Loucy (cell line): ENCODE measurements at regions not wholly inside any gene's neighbourhood (a gene's known extent, or its start where the extent isn't known, plus 50 kb on each side); places are given as distances from the start of the nearest gene placed in this dataset.

ENCODE experiments used
- H2AFZ ChIP-seq: fragments of 200-600 bp; sonication (generic); 2 replicates; pipeline ENCODE4 v1.6.0; 2016; ENCODE audit warnings: antibody characterized with exemption, mild to moderate bottlenecking, low read length, moderate library complexity
- H3F3A ChIP-seq: fragments of 200-600 bp; 2 replicates; pipeline ENCODE4 v1.6.0; 2016; ENCODE audit warnings: antibody characterized with exemption, low read depth, mild to moderate bottlenecking
- H3K27me3 ChIP-seq: fragments of 200-600 bp; sonication (generic); 2 replicates; pipeline ENCODE4 v1.6.1; 2014; ENCODE audit warnings: low read length, mild to moderate bottlenecking; ENCODE audit not compliant: insufficient read depth, poor library complexity, severe bottlenecking
- H3K36me3 ChIP-seq: fragments of 200-600 bp; sonication (generic); 2 replicates; pipeline ENCODE4 v1.6.1; 2016; ENCODE audit warnings: low read length; ENCODE audit not compliant: insufficient read depth
- H3K4me1 ChIP-seq: fragments of 200-600 bp; sonication (generic); 2 replicates; pipeline ENCODE4 v1.5.1; 2014; ENCODE audit warnings: low read length, mild to moderate bottlenecking; ENCODE audit not compliant: insufficient read depth, poor library complexity, severe bottlenecking
- H3K4me2 ChIP-seq: fragments of 200-600 bp; sonication (generic); 2 replicates; pipeline ENCODE4 v1.6.0; 2014; ENCODE audit warnings: antibody characterized with exemption, low read length, low read depth, mild to moderate bottlenecking; ENCODE audit not compliant: poor library complexity, severe bottlenecking
- H3K4me3 ChIP-seq: fragments of 200-600 bp; sonication (generic); 2 replicates; pipeline ENCODE4 v1.5.1; 2014; ENCODE audit warnings: low read length, mild to moderate bottlenecking, mixed read lengths; ENCODE audit not compliant: poor library complexity, severe bottlenecking
- H3K79me2 ChIP-seq: fragments of 200-600 bp; sonication (generic); 2 replicates; pipeline ENCODE4 v1.6.1; 2014; ENCODE audit warnings: low read length; ENCODE audit not compliant: insufficient read depth
- H3K9ac ChIP-seq: fragments of 200-600 bp; sonication (generic); 2 replicates; pipeline ENCODE4 v1.6.0; 2014; ENCODE audit warnings: mild to moderate bottlenecking, low read depth, low read length, moderate library complexity; ENCODE audit not compliant: poor library complexity, severe bottlenecking
- H3K9me2 ChIP-seq: fragments of 200-600 bp; sonication (generic); replicated peaks from 2 replicates; pipeline ENCODE4 v1.6.1; 2016; ENCODE audit warnings: low read depth, low read length, mixed read lengths
- H3K9me3 ChIP-seq: fragments of 200-600 bp; sonication (generic); 2 replicates; pipeline ENCODE4 v1.6.1; 2014; ENCODE audit warnings: mild to moderate bottlenecking, antibody characterized with exemption, low read length, low read depth; ENCODE audit not compliant: insufficient read depth
- H4K20me1 ChIP-seq: fragments of 200-600 bp; sonication (generic); 2 replicates; pipeline ENCODE4 v1.6.0; 2014; ENCODE audit warnings: antibody characterized with exemption, low read length, mild to moderate bottlenecking; ENCODE audit not compliant: insufficient read depth, poor library complexity, severe bottlenecking
- EZH2phosphoT487 ChIP-seq: fragments of 200-600 bp; IDR thresholded peaks from 2 replicates; pipeline ENCODE4 v1.6.1; 2018; ENCODE audit warnings: antibody characterized with exemption, mild to moderate bottlenecking, moderate library complexity, borderline replicate concordance
- TF ChIP-seq, protein P1 (sequence below): fragments of 200-600 bp; sonication (generic); conservative IDR thresholded peaks from 2 replicates; pipeline ENCODE4 v1.5.1; 2014; ENCODE audit warnings: mild to moderate bottlenecking, antibody characterized with exemption, low read length

DNA sequence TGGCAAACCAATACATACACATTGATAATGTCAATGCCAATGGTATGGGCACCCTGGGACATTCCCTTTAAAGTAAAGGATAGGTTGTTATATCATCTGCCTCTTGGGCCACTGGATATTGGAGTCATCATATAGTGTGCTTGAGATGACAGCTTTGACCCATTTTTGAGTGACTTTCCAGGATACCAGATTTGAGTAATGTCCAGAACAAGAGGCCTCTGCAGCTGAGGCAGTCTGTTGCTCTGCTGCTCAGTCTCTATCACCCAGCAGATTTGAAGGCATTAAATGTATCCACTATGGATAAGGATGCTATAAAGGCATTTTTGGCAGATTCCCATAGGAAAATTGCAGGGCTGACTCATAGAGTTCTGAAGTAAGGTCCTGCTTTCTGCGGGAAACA is 525.6 kb upstream of the SEMA6A start:
- TF ChIP-seq EZH2phosphoT487: no peak
- TF ChIP-seq, protein P1, sequence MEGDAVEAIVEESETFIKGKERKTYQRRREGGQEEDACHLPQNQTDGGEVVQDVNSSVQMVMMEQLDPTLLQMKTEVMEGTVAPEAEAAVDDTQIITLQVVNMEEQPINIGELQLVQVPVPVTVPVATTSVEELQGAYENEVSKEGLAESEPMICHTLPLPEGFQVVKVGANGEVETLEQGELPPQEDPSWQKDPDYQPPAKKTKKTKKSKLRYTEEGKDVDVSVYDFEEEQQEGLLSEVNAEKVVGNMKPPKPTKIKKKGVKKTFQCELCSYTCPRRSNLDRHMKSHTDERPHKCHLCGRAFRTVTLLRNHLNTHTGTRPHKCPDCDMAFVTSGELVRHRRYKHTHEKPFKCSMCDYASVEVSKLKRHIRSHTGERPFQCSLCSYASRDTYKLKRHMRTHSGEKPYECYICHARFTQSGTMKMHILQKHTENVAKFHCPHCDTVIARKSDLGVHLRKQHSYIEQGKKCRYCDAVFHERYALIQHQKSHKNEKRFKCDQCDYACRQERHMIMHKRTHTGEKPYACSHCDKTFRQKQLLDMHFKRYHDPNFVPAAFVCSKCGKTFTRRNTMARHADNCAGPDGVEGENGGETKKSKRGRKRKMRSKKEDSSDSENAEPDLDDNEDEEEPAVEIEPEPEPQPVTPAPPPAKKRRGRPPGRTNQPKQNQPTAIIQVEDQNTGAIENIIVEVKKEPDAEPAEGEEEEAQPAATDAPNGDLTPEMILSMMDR: no peak
- H4K20me1 ChIP-seq: no peaks in the 10 kb centered on the region

DNA sequence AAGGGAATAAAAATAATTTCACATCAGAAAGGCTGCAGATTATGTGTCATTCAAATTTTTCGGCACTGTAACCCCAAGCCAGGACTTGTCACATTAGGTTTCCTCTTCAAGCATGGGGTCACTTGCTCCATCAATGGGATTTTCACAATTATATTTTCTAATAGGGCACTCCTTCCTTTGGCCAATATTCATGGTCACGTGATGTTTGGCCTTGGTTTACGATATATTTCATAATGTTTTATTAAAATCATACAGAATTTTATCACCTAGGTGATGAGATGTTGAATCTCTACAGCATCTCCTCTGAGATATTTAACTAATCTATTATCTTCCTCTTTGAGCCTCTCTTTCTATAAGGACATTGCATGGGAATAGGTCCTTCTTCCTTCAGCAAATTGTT is 523.5 kb upstream of the SEMA6A start:
- no peaks in the 10 kb centered on the region for H3F3A ChIP-seq
- no peaks in the 10 kb centered on the region for H3K9me2 ChIP-seq
- H2AFZ ChIP-seq: no peak overlapping the region
- no peaks in the 10 kb centered on the region for H3K36me3 ChIP-seq
- H3K9me3 ChIP-seq: no peaks in the 10 kb centered on the region
- H3K79me2 ChIP-seq: no peaks in the 10 kb centered on the region
- no peaks in the 10 kb centered on the region for H4K20me1 ChIP-seq
- no peak overlapping the region for H3K4me3 ChIP-seq
- H3K4me1 ChIP-seq: no peaks in the 10 kb centered on the region
- H3K9ac ChIP-seq: no peak overlapping the region
- H3K4me2 ChIP-seq: no peak overlapping the region
- TF ChIP-seq EZH2phosphoT487: no peak
- TF ChIP-seq, protein P1: no peak
- H3K27me3 ChIP-seq: no peaks in the 10 kb centered on the region

More for the DNA sequence above, 525.6 kb upstream of the SEMA6A start:
- no peak overlapping the region for H3K9ac ChIP-seq
- no peaks in the 10 kb centered on the region for H3K79me2 ChIP-seq
- no peaks in the 10 kb centered on the region for H3F3A ChIP-seq
- H3K27me3 ChIP-seq: no peaks in the 10 kb centered on the region
- no peak overlapping the region for H3K4me3 ChIP-seq
- no peak overlapping the region for H2AFZ ChIP-seq
- no peaks in the 10 kb centered on the region for H3K4me1 ChIP-seq
- no peaks in the 10 kb centered on the region for H3K9me3 ChIP-seq
- H3K36me3 ChIP-seq: no peaks in the 10 kb centered on the region
- H3K4me2 ChIP-seq: no peak overlapping the region
- H3K9me2 ChIP-seq: no peaks in the 10 kb centered on the region

DNA sequence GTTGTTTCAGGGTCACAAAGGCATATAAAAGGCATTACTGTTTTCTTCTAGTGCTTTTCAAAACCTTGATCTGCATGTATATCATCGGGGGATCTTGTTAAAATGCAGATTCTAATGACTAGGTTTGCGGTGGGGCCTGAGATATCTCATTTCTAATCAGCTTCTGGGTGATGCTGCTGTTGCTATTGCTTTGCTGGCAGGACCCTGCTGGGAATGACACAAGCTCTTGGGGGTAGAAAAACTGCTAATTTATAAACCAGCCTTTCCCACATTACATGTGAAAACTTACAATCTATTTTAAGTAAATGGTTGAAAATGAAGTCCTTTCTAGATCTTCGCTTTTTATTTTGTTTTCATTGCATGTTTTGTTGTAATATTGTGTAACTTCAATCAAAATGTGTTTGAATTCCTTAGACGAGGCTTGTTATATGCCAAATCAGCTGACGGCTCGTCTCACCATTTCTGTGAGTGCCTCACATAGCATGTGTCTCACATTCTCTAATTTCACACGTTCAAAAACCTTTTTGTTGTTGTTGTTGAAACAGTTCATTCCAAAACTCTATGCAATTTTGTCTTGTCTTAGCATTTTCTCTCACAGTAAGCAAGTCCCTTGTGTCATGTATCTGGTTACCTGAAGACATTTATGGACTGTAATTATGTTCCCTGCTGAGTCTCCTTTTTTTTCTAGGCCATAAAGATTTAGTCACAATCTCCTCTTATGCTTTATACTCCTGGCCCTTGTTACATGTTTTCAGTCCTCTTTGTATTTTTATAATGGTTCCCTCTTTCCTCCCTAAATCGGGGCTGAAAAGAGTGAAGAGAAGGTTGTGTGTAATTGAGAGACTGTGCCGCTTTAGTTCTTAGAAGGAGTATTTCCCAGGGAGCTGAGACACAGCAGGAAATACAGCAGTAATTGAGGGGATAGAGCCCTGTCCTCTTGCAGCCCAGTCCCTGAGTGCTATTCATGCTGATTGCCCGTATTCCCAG is 521.0 kb upstream of the SEMA6A start:
- no peaks in the 10 kb centered on the region for H3K36me3 ChIP-seq
- H3F3A ChIP-seq: no peaks in the 10 kb centered on the region
- H3K79me2 ChIP-seq: no peaks in the 10 kb centered on the region
- H3K27me3 ChIP-seq: no peaks in the 10 kb centered on the region
- H3K4me3 ChIP-seq: no peak overlapping the region
- H3K4me1 ChIP-seq: no peaks in the 10 kb centered on the region
- H3K9me3 ChIP-seq: no peaks in the 10 kb centered on the region
- H3K4me2 ChIP-seq: no peak overlapping the region
- H2AFZ ChIP-seq: no peak overlapping the region
- no peak overlapping the region for H3K9ac ChIP-seq
- no peaks in the 10 kb centered on the region for H3K9me2 ChIP-seq
- no peaks in the 10 kb centered on the region for H4K20me1 ChIP-seq
- TF ChIP-seq, protein P1: no peak
